ENCODE measurements at regions not wholly inside any gene's neighbourhood (a gene's known extent, or its start where the extent isn't known, plus 50 kb on each side); places are given as distances from the start of the nearest gene placed in this dataset.

GRCh38 chr12:45668641-45669040 lies 60.9 kb upstream of the ARID2 start:
- no peak for DNase-seq

- DNase-seq, result no peak
These were observed 60.4 kb upstream of the ARID2 start for GRCh38 chr12:45669093-45669492.

- DNase-seq, result no peak
These were observed 59.7 kb upstream of the ARID2 start for GRCh38 chr12:45669792-45670191.

GRCh38 chr12:45670346-45671065 lies 59.0 kb upstream of the ARID2 start:
- no peak for DNase-seq

GRCh38 chr12:45671254-45671653 lies 58.3 kb upstream of the ARID2 start:
- no peak for DNase-seq

- no peak for DNase-seq
These were observed 55.1 kb upstream of the ARID2 start for GRCh38 chr12:45674181-45674977.

- DNase-seq, result no peak
These were observed 54.0 kb upstream of the ARID2 start for GRCh38 chr12:45675534-45675933.
